Cardiac muscle cell (in vitro differentiated cells and primary cell): ENCODE measurements at regions not wholly inside any gene's neighbourhood (a gene's known extent, or its start where the extent isn't known, plus 50 kb on each side); places are given as distances from the start of the nearest gene placed in this dataset.

Source experiments
- DNase-seq, 2 donors: peaks; one replicate each; pipeline versions ENCODE4 v3.0.0 to v3.0.0-alpha.2; 2010 to 2017; ENCODE audit warnings: low read depth in 1 of 2, low spot score in 1 of 2
- H3K27ac ChIP-seq: fragments of 200-600 bp; sonication (generic); 2 replicates; pipeline ENCODE4 v1.5.1; 2016
- H3K27me3 ChIP-seq: fragments of 200-600 bp; sonication (generic); 2 replicates; pipeline ENCODE4 v1.6.0; 2016; ENCODE audit warnings: control low read depth
- H3K36me3 ChIP-seq: fragments of 200-600 bp; sonication (generic); 2 replicates; pipeline ENCODE4 v1.5.1; 2016; ENCODE audit warnings: control low read depth
- H3K4me1 ChIP-seq: fragments of 200-600 bp; sonication (generic); 2 replicates; pipeline ENCODE4 v1.8.1; 2017; ENCODE audit warnings: low read depth, mild to moderate bottlenecking, mixed run types
- H3K4me3 ChIP-seq: fragments of 200-600 bp; sonication (generic); 2 replicates; pipeline ENCODE4 v1.5.1; 2016; ENCODE audit warnings: mild to moderate bottlenecking
- H3K9me3 ChIP-seq: fragments of 200-600 bp; sonication (generic); 2 replicates; pipeline ENCODE4 v1.5.1; 2017; ENCODE audit warnings: low read depth, mild to moderate bottlenecking, control low read depth
- TF ChIP-seq, protein P1 (sequence below): IDR thresholded peaks from 2 replicates; pipeline ENCODE4 v1.5.1; 2012; ENCODE audit warnings: low read depth, mild to moderate bottlenecking, low read length

DNA sequence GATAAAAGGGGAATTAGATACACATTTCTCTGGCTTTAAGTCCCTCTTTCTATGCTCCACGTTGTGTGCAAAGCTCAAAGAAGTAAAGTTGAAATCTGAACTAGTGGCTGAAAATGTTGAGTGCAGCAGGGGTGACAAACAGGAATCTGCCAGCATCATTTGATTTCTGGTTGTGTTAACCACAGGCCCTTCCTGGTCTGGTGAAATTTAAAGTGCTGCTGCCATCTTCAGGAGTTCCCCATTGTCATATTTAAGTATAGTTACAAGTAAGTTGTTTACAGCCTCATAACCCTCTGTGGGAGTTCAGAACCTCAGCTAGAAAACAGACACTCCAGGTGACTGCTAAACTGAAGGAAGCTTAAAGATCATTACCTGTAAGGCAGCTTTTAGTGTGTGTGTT is 90.9 kb upstream of the CCDC196 start:
- Histone ChIP-seq H3K9me3 (no peaks in the 10 kb centered on the region), H3K27ac (no peak overlapping the region), H3K4me3 (no peak overlapping the region), H3K27me3 (no peaks in the 10 kb centered on the region), H3K4me1 (no peaks in the 10 kb centered on the region), H3K36me3 (no peaks in the 10 kb centered on the region)
- DNase-seq: no peak
- TF ChIP-seq, protein P1, sequence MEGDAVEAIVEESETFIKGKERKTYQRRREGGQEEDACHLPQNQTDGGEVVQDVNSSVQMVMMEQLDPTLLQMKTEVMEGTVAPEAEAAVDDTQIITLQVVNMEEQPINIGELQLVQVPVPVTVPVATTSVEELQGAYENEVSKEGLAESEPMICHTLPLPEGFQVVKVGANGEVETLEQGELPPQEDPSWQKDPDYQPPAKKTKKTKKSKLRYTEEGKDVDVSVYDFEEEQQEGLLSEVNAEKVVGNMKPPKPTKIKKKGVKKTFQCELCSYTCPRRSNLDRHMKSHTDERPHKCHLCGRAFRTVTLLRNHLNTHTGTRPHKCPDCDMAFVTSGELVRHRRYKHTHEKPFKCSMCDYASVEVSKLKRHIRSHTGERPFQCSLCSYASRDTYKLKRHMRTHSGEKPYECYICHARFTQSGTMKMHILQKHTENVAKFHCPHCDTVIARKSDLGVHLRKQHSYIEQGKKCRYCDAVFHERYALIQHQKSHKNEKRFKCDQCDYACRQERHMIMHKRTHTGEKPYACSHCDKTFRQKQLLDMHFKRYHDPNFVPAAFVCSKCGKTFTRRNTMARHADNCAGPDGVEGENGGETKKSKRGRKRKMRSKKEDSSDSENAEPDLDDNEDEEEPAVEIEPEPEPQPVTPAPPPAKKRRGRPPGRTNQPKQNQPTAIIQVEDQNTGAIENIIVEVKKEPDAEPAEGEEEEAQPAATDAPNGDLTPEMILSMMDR: no peak

DNA sequence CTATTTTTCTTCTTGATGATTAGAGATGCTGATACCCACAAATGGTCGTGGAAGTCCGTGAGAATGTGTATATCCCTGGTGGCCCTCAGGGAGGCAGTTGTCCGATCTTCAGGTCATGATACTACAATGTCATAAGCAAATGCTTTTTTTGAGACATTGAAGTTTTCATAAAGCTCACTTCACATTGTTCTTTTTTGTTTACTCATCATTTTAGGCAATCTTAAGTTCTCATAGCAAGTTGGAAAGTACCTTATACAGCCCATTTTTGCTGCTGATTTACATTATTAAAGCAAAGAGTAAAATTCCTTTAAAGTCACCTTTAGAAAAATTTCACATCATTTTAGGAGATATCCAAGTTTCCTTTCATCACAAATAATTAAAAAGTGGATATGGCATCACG is 90.0 kb upstream of the CCDC196 start:
- no peaks in the 10 kb centered on the region for H3K9me3 ChIP-seq
- no peak overlapping the region for H3K4me3 ChIP-seq

DNA sequence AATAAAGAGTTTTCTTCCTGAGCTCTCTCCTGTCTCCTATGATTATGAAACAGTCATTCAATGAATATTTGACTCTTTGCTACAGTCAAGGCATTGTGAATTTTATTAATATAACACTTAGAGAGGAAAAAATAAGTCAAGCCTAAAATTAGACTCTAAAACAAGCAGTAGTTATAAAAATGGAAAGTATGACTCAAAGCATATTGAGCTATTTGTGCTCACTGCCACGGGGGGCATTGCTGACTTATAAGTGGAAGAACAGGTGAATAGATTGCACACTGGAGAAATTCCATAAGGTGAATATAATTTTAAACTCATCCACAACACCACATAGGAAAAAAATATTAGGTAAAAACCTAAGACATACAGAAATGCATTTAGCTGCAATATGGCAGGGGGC is 87.7 kb upstream of the CCDC196 start:
- DNase-seq: no peak
- Histone ChIP-seq H3K27me3 (no peaks in the 10 kb centered on the region), H3K4me3 (no peak overlapping the region), H3K9me3 (no peaks in the 10 kb centered on the region), H3K36me3 (no peaks in the 10 kb centered on the region), H3K4me1 (no peaks in the 10 kb centered on the region), H3K27ac (no peak overlapping the region)
- TF ChIP-seq, protein P1: no peak

More for the DNA sequence above, 90.0 kb upstream of the CCDC196 start:
- DNase-seq: no peak
- no peaks in the 10 kb centered on the region for H3K36me3 ChIP-seq
- TF ChIP-seq, protein P1: no peak
- H3K27me3 ChIP-seq: no peaks in the 10 kb centered on the region
- no peaks in the 10 kb centered on the region for H3K4me1 ChIP-seq
- no peak overlapping the region for H3K27ac ChIP-seq

DNA sequence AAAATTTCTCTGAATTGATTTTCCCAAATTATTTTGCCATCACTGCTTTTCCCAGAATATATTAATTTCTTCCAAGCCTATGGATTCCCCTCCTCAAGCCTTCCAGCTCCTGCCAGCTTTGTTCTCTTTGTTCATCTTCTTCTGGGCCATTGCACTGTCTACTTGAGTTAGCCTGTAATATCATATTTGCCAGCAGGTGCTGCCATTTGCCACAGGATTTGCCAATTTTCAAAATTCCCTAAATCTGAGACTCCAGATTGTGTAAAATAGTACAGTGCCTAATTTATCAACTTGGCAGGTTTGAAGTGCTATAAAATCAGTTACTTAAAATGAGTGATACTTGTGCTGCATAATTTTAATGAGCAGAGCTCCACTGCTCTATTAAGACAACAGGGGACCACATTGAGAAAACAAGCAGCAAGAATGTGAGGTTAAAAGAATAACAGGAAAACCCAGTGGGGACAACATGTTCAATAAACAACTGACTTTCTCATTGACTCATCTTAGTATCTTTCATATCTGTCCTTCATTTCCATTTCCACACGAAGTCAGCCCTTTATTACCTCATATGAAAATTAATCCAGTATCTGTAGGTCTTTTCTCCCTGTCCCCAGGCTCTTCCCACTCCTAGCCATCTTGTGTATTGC is 84.6 kb upstream of the CCDC196 start:
- Histone ChIP-seq H3K9me3 (no peaks in the 10 kb centered on the region), H3K4me3 (no peak overlapping the region), H3K27ac (no peak overlapping the region), H3K27me3 (no peaks in the 10 kb centered on the region), H3K4me1 (no peaks in the 10 kb centered on the region), H3K36me3 (no peaks in the 10 kb centered on the region)
- TF ChIP-seq, protein P1: peak; percentile 35
- DNase-seq: peak in 1 of 2 donors; percentile 10

DNA sequence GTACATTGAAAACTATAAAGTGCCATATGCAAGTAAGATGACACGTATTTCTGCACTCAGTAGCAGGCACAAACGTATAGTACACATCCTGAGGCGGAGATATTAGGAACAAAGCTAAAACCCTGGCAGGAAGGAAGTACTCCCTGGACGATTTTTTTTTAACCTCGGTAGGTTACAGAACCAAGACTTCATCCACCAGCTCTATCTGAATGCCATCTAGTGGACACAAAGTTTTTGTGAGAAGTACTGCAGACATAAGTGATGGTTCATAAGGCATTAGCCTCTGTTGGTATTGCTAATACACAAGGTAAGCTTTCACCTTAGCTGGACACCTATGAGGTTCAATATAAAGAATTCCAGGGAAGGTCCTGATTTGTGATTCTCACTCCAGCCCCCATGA is 83.0 kb upstream of the CCDC196 start:
- peak in 1 of 2 donors; percentile 53 for DNase-seq
- Histone ChIP-seq H3K27me3 (no peaks in the 10 kb centered on the region), H3K36me3 (no peaks in the 10 kb centered on the region), H3K4me1 (no peaks in the 10 kb centered on the region), H3K4me3 (no peak overlapping the region), H3K27ac (no peak overlapping the region), H3K9me3 (no peaks in the 10 kb centered on the region)
- TF ChIP-seq, protein P1: peak; percentile 36
